PFSK-1 (cell line): ENCODE measurements at regions not wholly inside any gene's neighbourhood (a gene's known extent, or its start where the extent isn't known, plus 50 kb on each side); places are given as distances from the start of the nearest gene placed in this dataset.

Source experiments
- POLR2AphosphoS5 ChIP-seq: IDR thresholded peaks from 2 replicates; pipeline ENCODE4 v1.6.1; 2012; ENCODE audit warnings: low read depth, mild to moderate bottlenecking, control low read depth, low read length, moderate library complexity
- TF ChIP-seq, protein P1 (sequence below), 2 experiments: IDR thresholded peaks; 2 replicates each; pipeline versions ENCODE4 v1.6.1 to v1.8.0; 2011 to 2012; ENCODE audit warnings: low read depth in 2 of 2, low read length in 2 of 2, control low read depth in 1 of 2, inconsistent platforms in 1 of 2, mild to moderate bottlenecking in 1 of 2, moderate library complexity in 1 of 2; ENCODE audit not compliant: insufficient read depth in 1 of 2

DNA sequence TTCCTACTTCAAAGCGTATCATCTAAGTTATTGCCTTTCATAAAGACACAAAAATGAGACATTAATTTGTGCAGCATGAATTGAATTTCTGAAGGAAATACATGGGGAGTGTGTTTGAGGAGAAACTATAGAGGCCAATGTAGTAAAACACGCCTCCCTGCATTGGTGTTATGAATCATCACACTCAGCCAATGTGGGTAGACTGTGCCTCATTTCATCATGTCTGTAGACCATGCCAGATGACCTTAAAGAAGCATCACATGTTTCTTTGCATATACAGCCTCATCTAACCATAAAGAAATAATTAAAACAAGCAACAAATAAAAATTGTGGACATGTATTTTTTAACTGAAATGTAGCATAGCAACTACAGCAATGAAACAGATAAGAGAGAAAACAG lies 486.0 kb upstream of the ADAMTS9 start:
- TF ChIP-seq POLR2AphosphoS5, result no peak
- TF ChIP-seq, protein P1, sequence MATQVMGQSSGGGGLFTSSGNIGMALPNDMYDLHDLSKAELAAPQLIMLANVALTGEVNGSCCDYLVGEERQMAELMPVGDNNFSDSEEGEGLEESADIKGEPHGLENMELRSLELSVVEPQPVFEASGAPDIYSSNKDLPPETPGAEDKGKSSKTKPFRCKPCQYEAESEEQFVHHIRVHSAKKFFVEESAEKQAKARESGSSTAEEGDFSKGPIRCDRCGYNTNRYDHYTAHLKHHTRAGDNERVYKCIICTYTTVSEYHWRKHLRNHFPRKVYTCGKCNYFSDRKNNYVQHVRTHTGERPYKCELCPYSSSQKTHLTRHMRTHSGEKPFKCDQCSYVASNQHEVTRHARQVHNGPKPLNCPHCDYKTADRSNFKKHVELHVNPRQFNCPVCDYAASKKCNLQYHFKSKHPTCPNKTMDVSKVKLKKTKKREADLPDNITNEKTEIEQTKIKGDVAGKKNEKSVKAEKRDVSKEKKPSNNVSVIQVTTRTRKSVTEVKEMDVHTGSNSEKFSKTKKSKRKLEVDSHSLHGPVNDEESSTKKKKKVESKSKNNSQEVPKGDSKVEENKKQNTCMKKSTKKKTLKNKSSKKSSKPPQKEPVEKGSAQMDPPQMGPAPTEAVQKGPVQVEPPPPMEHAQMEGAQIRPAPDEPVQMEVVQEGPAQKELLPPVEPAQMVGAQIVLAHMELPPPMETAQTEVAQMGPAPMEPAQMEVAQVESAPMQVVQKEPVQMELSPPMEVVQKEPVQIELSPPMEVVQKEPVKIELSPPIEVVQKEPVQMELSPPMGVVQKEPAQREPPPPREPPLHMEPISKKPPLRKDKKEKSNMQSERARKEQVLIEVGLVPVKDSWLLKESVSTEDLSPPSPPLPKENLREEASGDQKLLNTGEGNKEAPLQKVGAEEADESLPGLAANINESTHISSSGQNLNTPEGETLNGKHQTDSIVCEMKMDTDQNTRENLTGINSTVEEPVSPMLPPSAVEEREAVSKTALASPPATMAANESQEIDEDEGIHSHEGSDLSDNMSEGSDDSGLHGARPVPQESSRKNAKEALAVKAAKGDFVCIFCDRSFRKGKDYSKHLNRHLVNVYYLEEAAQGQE (IDR thresholded peaks at IDR 0.05; ENCODE audit: insufficient read depth in 1 of 2, low read depth in 2 of 2, low read length in 2 of 2), result no peak
